HFFc6 (cell line): ENCODE measurements at regions not wholly inside any gene's neighbourhood (a gene's known extent, or its start where the extent isn't known, plus 50 kb on each side); places are given as distances from the start of the nearest gene placed in this dataset.

Source experiments
- DNase-seq: peaks from one replicate; pipeline ENCODE4 v3.0.0-alpha.2; 2018
- H3K27ac Mint-ChIP-seq: 2 replicates; pipeline ENCODE4 v1.8.0; 2020; ENCODE audit warnings: mild to moderate bottlenecking, mixed read lengths
- H3K27me3 Mint-ChIP-seq: 2 replicates; pipeline ENCODE4 v1.8.0; 2021; ENCODE audit warnings: mild to moderate bottlenecking, moderate library complexity, mixed read lengths; ENCODE audit not compliant: insufficient read depth
- H3K36me3 Mint-ChIP-seq: 2 replicates; pipeline ENCODE4 v1.8.0; 2021; ENCODE audit warnings: low read depth, mixed read lengths
- H3K4me1 Mint-ChIP-seq: 2 replicates; pipeline ENCODE4 v1.8.0; 2020; ENCODE audit warnings: low read depth, mixed read lengths
- H3K4me3 Mint-ChIP-seq: 2 replicates; pipeline ENCODE4 v1.8.0; 2020; ENCODE audit warnings: mild to moderate bottlenecking, moderate library complexity, mixed read lengths
- H3K9me3 Mint-ChIP-seq: 2 replicates; pipeline ENCODE4 v1.8.0; 2020; ENCODE audit warnings: mild to moderate bottlenecking, mixed read lengths
- CTCF ChIP-seq: fragments of 200-600 bp; sonication (generic); IDR thresholded peaks from 2 replicates; pipeline ENCODE4 v1.5.0; 2021; ENCODE audit warnings: antibody characterized with exemption, mild to moderate bottlenecking

DNA sequence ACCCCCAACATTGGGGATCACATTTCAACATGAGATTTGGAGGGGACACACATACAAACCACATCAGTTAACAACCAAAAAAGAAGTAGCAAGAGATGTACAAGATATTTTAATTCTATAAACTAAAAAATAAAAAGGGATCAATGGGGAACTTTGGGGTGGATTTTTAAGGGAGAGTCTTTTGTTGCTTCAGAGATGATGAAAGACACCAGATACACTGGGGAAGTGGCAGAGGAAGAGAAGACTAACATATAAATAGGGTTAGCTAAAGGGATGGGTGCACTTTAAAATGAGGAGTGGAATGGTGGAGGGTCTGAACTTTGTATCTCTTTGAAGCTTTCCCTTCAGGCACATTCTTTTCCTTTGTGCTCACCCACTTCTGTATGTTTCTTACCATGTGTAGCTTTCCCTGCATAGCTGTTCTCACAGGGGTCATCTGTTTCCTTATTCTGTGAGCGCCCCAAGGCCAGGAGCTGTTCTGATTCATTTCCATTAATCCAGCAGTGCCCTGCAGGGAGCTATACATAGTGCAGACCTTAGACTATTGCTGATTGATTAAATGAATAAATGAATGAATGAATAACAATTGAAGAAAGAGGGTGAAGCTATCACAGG is 531.6 kb upstream of the KLF4 start:
- no peak overlapping the region for H3K4me3 Mint-ChIP-seq
- H3K4me1 Mint-ChIP-seq = no peaks in the 10 kb centered on the region
- H3K36me3 Mint-ChIP-seq = no peaks in the 10 kb centered on the region
- no peak overlapping the region for H3K27ac Mint-ChIP-seq
- DNase-seq = no peak
- no peak for TF ChIP-seq CTCF
- H3K9me3 Mint-ChIP-seq = no peaks in the 10 kb centered on the region
- H3K27me3 Mint-ChIP-seq = peaks cover 2% of the 10 kb centered on the region

DNA sequence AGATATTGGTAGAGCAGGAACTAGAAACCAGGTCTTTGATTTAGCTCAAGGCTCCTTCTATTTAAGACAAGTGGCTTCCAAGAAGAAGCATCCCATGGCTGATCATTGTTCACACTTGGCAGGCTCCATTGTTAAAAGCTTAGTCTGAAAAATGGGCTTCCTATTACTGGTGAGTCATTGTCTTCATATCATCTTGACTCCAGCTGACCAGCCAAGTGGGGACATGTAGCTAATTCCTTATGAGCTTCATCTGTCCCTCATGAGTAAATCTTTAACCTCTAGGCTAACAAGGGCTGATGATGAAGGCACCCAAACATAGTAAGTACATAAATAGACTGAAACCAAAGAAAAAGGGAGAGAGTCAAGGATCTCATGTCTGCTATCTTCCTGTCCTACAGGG is 530.3 kb upstream of the KLF4 start:
- no peak overlapping the region for H3K4me3 Mint-ChIP-seq
- H3K4me1 Mint-ChIP-seq = no peaks in the 10 kb centered on the region
- no peak for DNase-seq

GRCh38 chr9:108017671-108018070 is 528.1 kb upstream of the KLF4 start:
- Mint-ChIP-seq H3K27ac (no peak overlapping the region), H3K4me1 (no peaks in the 10 kb centered on the region), H3K4me3 (no peak overlapping the region), H3K9me3 (no peaks in the 10 kb centered on the region), H3K36me3 (no peaks in the 10 kb centered on the region), H3K27me3 (peaks cover 5% of the 10 kb centered on the region; the same call in 1 of the 2 replicates)
- no peak for DNase-seq
- TF ChIP-seq CTCF = no peak

More for the DNA sequence above, 530.3 kb upstream of the KLF4 start:
- Mint-ChIP-seq H3K36me3 (no peaks in the 10 kb centered on the region), H3K27me3 (peaks cover 5% of the 10 kb centered on the region), H3K9me3 (no peaks in the 10 kb centered on the region), H3K27ac (no peak overlapping the region)
- TF ChIP-seq CTCF = no peak

GRCh38 chr9:108016446-108016845 is 526.9 kb upstream of the KLF4 start:
- H3K27me3 Mint-ChIP-seq = peaks cover 5% of the 10 kb centered on the region; the same call in 1 of the 2 replicates
- no peak for DNase-seq
- no peaks in the 10 kb centered on the region for H3K36me3 Mint-ChIP-seq
- TF ChIP-seq CTCF = no peak
- H3K27ac Mint-ChIP-seq = no peak overlapping the region
- H3K9me3 Mint-ChIP-seq = no peaks in the 10 kb centered on the region
- no peaks in the 10 kb centered on the region for H3K4me1 Mint-ChIP-seq
- H3K4me3 Mint-ChIP-seq = no peak overlapping the region

DNA sequence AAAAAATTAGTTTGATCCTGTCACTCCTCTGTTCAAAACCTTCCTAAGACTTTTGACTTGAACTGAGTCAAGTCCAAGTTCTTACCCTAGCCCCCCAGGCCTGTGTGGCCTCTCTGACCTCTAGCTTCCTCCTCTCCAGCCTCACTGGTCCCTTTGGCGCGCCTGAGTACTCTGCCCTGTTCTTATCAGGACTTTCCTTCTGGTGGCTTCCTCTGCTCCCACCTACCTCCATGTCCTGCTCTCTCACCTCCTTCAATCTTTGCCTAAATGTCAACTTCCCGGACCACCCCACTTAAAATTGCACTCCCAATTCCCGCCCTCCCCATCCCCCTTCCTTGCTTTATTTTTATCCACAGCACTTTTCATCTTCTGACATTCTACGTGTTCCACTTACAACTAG is 526.1 kb upstream of the KLF4 start:
- H3K27ac Mint-ChIP-seq = no peak overlapping the region
- no peak for DNase-seq
- no peak overlapping the region for H3K4me3 Mint-ChIP-seq
- no peak for TF ChIP-seq CTCF
- H3K4me1 Mint-ChIP-seq = no peaks in the 10 kb centered on the region
- no peaks in the 10 kb centered on the region for H3K9me3 Mint-ChIP-seq
- peaks cover 5% of the 10 kb centered on the region; the same call in 1 of the 2 replicates for H3K27me3 Mint-ChIP-seq
- no peaks in the 10 kb centered on the region for H3K36me3 Mint-ChIP-seq
